ENCODE measurements at regions not wholly inside any gene's neighbourhood (a gene's known extent, or its start where the extent isn't known, plus 50 kb on each side); places are given as distances from the start of the nearest gene placed in this dataset.
A peak's percentile ranks its signal among the peaks of the same experiment; 100 is the strongest.
"Not testable (repeated sequence)": the region's sequence is repeated elsewhere in the genome, so short reads cannot be mapped to it uniquely, and the experiment has no call there.

GRCh38 chr5:3343211-3343610 is 252.4 kb upstream of the IRX1 start:
- no peak for DNase-seq (ENCODE audit: low read depth)

DNA sequence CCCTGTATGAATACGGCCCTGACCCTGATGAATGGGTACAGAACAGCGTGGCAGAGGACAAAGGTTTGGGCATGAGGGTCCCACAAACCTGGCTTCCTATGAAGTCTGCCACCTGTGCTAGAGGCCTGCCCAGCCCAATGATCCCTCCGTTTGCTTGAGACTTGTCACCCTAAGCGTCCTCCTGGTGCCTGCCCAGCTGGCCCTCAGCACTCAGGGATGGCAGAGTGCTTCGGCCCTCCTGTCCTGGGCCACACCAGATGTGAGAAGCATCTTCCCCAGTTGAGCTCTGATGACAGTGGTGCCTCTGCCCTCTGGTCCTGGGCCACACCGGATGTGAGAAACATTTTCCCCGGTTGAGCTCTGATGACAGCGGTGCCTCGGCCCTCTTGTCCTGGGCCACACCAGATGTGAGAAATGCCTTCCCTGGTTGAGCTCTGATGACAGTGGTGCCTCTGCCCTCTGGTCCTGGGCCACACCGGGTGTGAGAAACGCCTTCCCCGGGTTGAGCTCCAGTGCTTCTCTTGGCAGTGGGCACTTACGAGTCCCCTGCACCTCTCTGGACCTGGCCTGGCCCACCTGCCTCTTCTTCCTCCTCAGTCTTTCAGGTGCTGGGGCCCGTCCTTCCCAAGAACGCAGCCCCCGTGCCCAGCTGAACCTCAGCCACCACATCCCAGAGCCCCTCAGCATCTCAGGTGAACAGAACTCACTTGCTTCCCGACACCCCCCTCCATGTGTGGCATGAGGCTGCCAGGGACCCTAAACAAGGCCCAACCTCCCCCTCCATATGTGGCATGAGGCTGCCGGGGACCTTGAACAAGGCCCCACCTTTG is 253.1 kb upstream of the IRX1 start:
- DNase-seq (ENCODE audit: low read depth), result no peak

GRCh38 chr5:3341446-3342240 is 254.0 kb upstream of the IRX1 start:
- DNase-seq (ENCODE audit: low read depth), result no peak

DNA sequence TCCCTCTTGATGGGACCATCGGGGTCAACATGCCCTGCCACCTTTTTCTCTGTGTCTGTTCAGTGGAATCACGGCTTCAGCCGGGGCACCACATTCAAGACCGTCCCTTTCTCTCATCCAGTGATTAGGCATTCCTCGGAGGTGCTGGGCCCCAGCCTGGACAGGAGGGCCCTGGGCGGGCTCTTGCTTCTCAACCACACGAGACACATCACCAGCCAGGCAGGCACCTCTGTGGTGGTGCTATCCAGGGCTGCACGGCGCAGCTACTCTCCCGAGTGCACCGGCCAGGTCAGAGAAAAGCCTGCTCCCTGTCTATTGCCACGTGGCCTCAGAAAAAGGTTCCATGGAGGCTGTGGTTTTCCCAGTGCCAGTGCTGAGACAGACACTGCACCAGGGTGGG is 255.2 kb upstream of the IRX1 start:
- no peak for DNase-seq (ENCODE audit: low read depth)

- no peak for DNase-seq (ENCODE audit: low read depth)
Observed at GRCh38 chr5:3339798-3340115, 255.9 kb upstream of the IRX1 start.

DNA sequence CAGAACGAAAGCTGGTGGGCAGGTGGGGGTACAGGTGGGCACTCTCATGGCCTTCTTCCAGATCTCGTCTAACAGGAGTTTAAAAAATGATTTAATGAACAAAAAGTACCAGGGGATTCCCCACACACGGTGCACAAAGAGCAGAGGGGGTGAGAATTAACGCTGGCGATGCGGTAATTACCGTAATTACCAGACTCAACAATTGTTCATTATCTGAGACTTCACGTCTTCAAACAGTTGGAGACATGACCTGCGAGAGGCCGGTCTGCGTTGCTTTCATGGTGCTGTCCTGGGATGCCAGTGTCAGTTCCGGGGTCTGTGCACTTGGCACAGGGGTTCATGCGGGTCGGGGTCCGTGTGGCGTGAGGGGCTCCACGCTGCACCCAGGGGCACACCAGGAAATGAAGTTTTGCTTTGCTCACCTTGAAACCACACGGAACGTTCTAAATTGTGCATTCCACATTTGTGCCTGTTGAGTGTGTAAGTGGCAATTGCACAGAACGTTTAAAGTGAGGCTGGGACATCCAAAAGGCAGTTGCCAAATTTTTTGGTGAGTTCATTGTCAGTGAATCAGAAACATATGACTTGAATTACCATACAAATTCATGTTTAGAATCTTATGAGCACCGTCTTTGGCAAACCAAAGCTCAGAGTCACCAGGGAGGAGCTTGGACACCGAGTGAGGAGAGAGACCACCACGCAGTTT is 256.4 kb upstream of the IRX1 start:
- no peak for DNase-seq (ENCODE audit: low read depth)

DNA sequence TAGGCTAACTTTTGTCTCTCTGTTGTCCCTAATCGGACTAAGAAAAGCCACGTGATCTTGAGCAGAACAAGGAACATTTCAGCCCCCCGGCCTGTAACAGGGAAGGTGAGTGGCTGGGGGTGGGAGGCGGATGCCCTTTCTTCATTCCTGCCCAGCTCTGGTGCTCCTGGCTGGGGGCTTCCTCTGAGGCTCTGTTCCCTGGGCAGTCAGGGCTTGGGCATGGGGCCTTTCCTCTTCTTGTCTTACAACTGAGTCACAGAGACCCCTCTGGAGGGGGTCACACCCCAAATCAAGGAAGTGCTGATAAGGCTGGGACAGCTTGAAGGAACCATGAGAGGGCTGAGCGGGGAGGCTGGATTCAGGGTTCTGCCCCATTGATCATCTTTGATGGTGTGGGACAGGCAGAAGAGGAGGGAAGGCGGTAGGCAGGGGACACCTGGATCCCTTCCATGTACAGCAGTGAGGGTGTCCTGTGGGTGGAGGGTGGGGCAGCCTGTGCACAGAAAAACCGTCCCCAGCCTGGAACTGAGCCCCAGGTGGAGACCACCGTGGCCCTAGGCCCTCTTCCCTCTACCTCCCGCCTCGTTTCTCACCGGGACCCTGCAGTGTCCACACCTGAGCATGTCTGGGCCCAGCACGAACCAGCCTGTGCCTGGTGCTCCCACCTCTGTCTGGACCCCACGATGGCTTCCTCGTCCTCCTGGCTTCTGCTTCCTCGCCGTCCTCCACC is 257.7 kb upstream of the IRX1 start:
- DNase-seq (ENCODE audit: low read depth), result no peak

GRCh38 chr5:3336666-3337065 is 259.0 kb upstream of the IRX1 start:
- DNase-seq (ENCODE audit: low read depth), result no peak

- no peak for DNase-seq (ENCODE audit: low read depth)
Observed at GRCh38 chr5:3335301-3335700, 260.3 kb upstream of the IRX1 start.

- DNase-seq (ENCODE audit: low read depth), result no peak
Observed at GRCh38 chr5:3333836-3334235, 261.8 kb upstream of the IRX1 start.

- no peak for DNase-seq (ENCODE audit: low read depth)
Observed at GRCh38 chr5:3333105-3333504, 262.5 kb upstream of the IRX1 start.

- DNase-seq (ENCODE audit: low read depth), result no peak
Observed at GRCh38 chr5:3331819-3332218, 263.8 kb upstream of the IRX1 start.

DNA sequence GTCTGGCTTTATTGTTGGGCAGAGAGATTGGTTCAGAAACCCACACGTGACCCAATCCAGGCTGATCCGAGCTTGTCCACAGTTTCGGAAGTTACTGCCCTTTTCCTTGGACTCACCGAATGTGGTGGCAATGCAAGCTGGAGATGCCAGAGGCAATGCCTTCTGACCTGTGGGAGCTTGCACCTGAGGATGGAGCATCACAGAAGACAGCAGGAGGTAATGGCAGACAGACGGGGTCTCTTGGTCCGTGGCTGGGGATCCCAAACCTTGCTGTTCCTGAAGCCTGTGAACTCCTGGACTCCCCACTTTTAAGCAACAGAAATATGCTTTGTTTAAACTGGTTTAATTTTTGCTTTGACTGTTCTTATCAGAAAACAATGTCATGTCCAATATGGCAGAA is 265.2 kb upstream of the IRX1 start:
- DNase-seq (ENCODE audit: low read depth), result no peak

GRCh38 chr5:3329427-3329826 is 266.2 kb upstream of the IRX1 start:
- peak; percentile 36 for DNase-seq (ENCODE audit: low read depth)

DNA sequence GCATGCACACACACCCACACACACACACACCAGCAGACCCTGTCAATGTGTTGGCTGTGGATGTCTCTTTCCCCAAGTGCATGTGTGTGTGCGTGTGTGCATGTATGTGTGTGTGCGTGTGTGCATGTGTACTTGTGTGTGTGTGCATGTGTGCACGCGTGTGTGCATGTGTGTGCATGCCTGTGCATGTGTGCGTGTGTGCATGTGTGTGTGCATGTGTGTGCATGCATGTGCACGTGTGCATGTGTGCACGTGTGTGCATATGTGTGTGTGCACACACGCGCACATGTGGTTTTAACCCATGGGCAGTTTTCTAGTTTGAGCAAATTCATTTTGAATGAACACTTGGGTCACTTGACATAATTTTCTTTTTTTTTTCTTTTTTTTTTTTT is 268.8 kb upstream of the IRX1 start:
- DNase-seq (ENCODE audit: low read depth), result no peak

DNA sequence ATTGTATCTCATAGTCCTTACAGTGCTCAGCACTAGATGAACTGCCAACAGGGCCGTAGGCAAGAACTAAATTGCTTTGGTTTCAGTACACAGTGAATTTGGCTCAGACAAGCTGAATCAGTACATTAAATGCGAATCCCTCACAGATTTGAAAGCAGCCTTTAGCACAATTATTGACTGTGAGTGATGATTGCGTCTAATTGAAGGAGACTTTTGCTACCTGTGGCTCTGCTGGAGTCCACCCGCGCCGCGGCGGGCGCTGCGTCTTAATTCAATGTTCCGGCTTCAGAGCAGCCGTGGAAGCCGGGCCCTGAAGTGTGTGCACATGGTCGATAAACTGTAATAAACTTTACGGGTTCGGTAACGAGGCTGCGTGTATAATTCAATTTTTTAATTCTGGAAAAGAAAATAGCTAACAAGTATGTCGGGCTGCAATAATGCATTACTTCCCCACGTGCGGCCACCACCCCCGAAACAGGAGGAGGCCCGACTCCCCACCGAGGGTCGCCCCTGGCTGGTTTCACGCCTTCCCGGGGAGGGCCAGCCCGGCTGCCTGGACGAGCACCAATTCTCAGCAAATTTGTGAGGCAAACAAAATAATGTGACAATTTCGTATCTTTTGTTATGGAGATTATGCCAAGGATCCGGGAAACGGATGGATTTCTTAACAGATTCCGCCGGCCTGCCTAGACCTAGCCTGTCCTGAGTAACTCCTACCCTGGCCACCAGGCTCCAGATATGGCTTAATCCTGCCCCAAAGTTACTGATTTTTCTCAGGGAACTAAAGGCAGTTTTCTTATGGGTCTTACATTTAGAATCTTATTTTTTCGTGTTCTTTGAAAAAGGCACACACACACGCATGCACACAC is 269.4 kb upstream of the IRX1 start:
- no peak for DNase-seq (ENCODE audit: low read depth)

GRCh38 chr5:3325201-3325971 is 270.2 kb upstream of the IRX1 start:
- peak; percentile 31 for DNase-seq (ENCODE audit: low read depth)

DNA sequence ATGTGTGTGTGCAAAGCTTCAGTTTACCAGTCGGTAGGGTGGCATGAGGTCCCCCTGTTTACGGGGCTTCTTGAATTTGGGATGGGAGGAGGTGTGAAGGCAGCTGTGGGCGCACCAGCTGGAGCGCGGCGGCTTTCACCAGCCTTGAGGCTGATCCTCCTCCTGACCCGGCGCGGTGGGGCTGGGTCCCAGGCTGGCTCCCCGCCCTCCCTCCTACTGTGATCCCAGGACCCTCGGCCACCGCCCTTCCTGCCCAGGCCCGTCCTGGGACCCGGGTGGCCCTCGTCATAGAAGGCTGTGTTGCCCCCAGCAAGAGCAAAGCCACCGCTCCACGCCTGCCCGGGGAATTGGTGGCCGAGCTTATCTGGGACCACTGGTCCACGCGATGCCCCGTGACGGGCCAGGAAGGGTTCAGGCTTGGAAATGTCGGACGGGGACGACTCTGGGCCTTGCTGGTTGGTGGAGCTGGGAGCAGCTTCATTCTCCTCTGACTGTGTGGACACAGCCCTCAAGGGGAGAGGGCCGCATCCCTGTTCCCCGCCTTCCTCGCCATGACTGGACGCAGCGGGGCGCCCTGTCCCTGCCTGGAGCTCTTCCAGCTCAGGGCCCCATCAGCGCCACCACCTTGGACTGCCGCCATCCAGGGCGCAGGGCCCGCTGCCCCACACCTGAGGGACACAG is 271.1 kb upstream of the IRX1 start:
- no peak for DNase-seq (ENCODE audit: low read depth)

DNA sequence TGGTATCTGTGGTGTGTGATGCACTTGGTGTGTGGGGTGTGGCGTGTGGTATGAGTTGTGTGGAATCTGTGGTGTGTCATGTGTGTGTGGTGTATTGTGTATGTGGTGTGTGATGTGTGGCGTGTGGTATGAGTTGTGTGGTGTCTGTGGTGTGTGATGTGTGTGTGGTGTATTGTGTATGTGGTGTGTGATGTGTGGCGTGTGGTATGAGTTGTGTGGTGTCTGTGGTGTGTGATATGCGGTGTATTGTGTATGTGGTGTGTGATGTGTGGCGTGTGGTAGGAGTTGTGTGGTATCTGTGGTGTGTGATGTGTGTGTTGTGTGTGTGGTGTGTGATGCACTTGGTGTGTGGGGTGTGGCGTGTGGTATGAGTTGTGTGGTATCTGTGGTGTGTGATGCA is 271.7 kb upstream of the IRX1 start:
- DNase-seq (ENCODE audit: low read depth), result not testable (repeated sequence)

Data from HT1080 (cell line).